Neural progenitor cell (in vitro differentiated cells): ENCODE measurements at regions not wholly inside any gene's neighbourhood (a gene's known extent, or its start where the extent isn't known, plus 50 kb on each side); places are given as distances from the start of the nearest gene placed in this dataset.

Source experiments
- DNase-seq: peaks from one replicate; pipeline ENCODE4 v3.0.0-alpha.2; 2016; ENCODE audit warnings: low spot score
- H2AFZ ChIP-seq: fragments of 200-600 bp; sonication (generic); replicated peaks from 2 replicates; pipeline ENCODE4 v1.6.1; 2016; ENCODE audit warnings: antibody characterized with exemption
- H3F3A ChIP-seq: fragments of 200-600 bp; sonication (generic); 2 replicates; pipeline ENCODE4 v1.6.1; 2016; ENCODE audit warnings: antibody characterized with exemption, low read depth
- H3K27ac ChIP-seq: fragments of 200-600 bp; sonication (generic); 2 replicates; pipeline ENCODE4 v1.5.1; 2016; ENCODE audit warnings: mild to moderate bottlenecking
- H3K27me3 ChIP-seq: fragments of 200-600 bp; sonication (generic); 2 replicates; pipeline ENCODE4 v1.6.1; 2016; ENCODE audit warnings: mild to moderate bottlenecking, moderate library complexity
- H3K36me3 ChIP-seq: fragments of 200-600 bp; sonication (generic); 2 replicates; pipeline ENCODE4 v1.5.1; 2016
- H3K4me1 ChIP-seq: fragments of 200-600 bp; sonication (generic); 2 replicates; pipeline ENCODE4 v1.6.1; 2016; ENCODE audit warnings: mixed run types
- H3K4me2 ChIP-seq: fragments of 200-600 bp; sonication (generic); 2 replicates; pipeline ENCODE4 v1.6.1; 2016
- H3K4me3 ChIP-seq: fragments of 200-600 bp; sonication (generic); 2 replicates; pipeline ENCODE4 v1.5.1; 2016
- H3K79me2 ChIP-seq: fragments of 200-600 bp; sonication (generic); 2 replicates; pipeline ENCODE4 v1.6.1; 2016; ENCODE audit warnings: low read depth
- H3K9ac ChIP-seq: fragments of 200-600 bp; sonication (generic); 2 replicates; pipeline ENCODE4 v1.6.1; 2016
- H3K9me3 ChIP-seq: fragments of 200-600 bp; sonication (generic); 2 replicates; pipeline ENCODE4 v1.5.1; 2016; ENCODE audit warnings: low read depth
- H4K20me1 ChIP-seq: fragments of 200-600 bp; sonication (generic); 2 replicates; pipeline ENCODE4 v1.6.1; 2016; ENCODE audit warnings: low read depth
- H3K27ac Mint-ChIP-seq: 3 replicates; pipeline ENCODE4 v1.8.0; 2021; ENCODE audit warnings: mixed read lengths
- H3K27me3 Mint-ChIP-seq: 2 replicates; pipeline ENCODE4 v1.8.0; 2022; ENCODE audit warnings: low read depth, mild to moderate bottlenecking, inconsistent platforms, moderate library complexity, mixed read lengths; ENCODE audit not compliant: insufficient read depth
- H3K36me3 Mint-ChIP-seq: 3 replicates; pipeline ENCODE4 v1.8.0; 2021; ENCODE audit warnings: mixed read lengths
- H3K4me1 Mint-ChIP-seq: 3 replicates; pipeline ENCODE4 v1.8.0; 2021; ENCODE audit warnings: mixed read lengths
- H3K4me3 Mint-ChIP-seq: 3 replicates; pipeline ENCODE4 v1.8.0; 2021; ENCODE audit warnings: mild to moderate bottlenecking, moderate library complexity, mixed read lengths
- H3K9me3 Mint-ChIP-seq: 3 replicates; pipeline ENCODE4 v1.8.0; 2020; ENCODE audit warnings: mixed read lengths
- CTCF ChIP-seq: fragments of 200-600 bp; sonication (generic); IDR thresholded peaks from 2 replicates; pipeline ENCODE4 v1.5.1; 2017; ENCODE audit warnings: antibody characterized with exemption, mild to moderate bottlenecking
- EZH2 ChIP-seq: fragments of 200-600 bp; sonication (generic); IDR thresholded peaks from 2 replicates; pipeline ENCODE4 v1.6.1; 2017; ENCODE audit warnings: antibody characterized with exemption, mild to moderate bottlenecking, moderate library complexity
- EZH2phosphoT487 ChIP-seq: fragments of 200-600 bp; sonication (generic); IDR thresholded peaks from 2 replicates; pipeline ENCODE4 v1.6.1; 2017; ENCODE audit warnings: antibody characterized with exemption

GRCh38 chr10:113485736-113486135, 67.1 kb upstream of the HABP2 start:
- Histone ChIP-seq H3K27me3 (peaks cover 7% of the 10 kb centered on the region), H3K9ac (no peak overlapping the region), H3F3A (no peaks in the 10 kb centered on the region), H3K79me2 (no peaks in the 10 kb centered on the region), H3K4me1 (no peaks in the 10 kb centered on the region), H3K36me3 (no peaks in the 10 kb centered on the region), H3K4me3 (no peak overlapping the region), H3K4me2 (no peak overlapping the region), H2AFZ (no peak overlapping the region), H3K9me3 (no peaks in the 10 kb centered on the region), H4K20me1 (no peaks in the 10 kb centered on the region), H3K27ac (no peak overlapping the region)
- Mint-ChIP-seq H3K9me3 (peaks cover 1% of the 10 kb centered on the region), H3K27ac (no peak overlapping the region), H3K27me3 (peaks cover 4% of the 10 kb centered on the region), H3K36me3 (no peaks in the 10 kb centered on the region), H3K4me3 (no peak overlapping the region), H3K4me1 (no peaks in the 10 kb centered on the region)
- TF ChIP-seq EZH2 (no peak), CTCF (no peak), EZH2phosphoT487 (no peak)
- no peak for DNase-seq

- H3K4me1 Mint-ChIP-seq = no peaks in the 10 kb centered on the region
- H3K27me3 Mint-ChIP-seq = peaks cover 4% of the 10 kb centered on the region
- DNase-seq = no peak
These were observed 66.3 kb upstream of the HABP2 start for GRCh38 chr10:113486531-113486930.

GRCh38 chr10:113487154-113487553, 65.7 kb upstream of the HABP2 start:
- TF ChIP-seq EZH2 (no peak), EZH2phosphoT487 (no peak), CTCF (no peak)
- H3K4me3 Mint-ChIP-seq = no peak overlapping the region
- no peaks in the 10 kb centered on the region for H3F3A ChIP-seq
- no peaks in the 10 kb centered on the region for H3K36me3 ChIP-seq
- H3K4me1 ChIP-seq = no peaks in the 10 kb centered on the region
- H3K4me2 ChIP-seq = no peak overlapping the region
- H3K27me3 ChIP-seq = peaks cover 13% of the 10 kb centered on the region
- H2AFZ ChIP-seq = no peak overlapping the region
- H3K27ac ChIP-seq = no peak overlapping the region
- no peak overlapping the region for H3K9ac ChIP-seq
- no peaks in the 10 kb centered on the region for H3K9me3 ChIP-seq
- peaks cover 4% of the 10 kb centered on the region for H3K27me3 Mint-ChIP-seq
- no peaks in the 10 kb centered on the region for H4K20me1 ChIP-seq
- no peaks in the 10 kb centered on the region for H3K79me2 ChIP-seq
- no peak for DNase-seq
- H3K27ac Mint-ChIP-seq = no peak overlapping the region
- no peaks in the 10 kb centered on the region for H3K36me3 Mint-ChIP-seq
- H3K9me3 Mint-ChIP-seq = no peaks in the 10 kb centered on the region
- no peak overlapping the region for H3K4me3 ChIP-seq
- no peaks in the 10 kb centered on the region for H3K4me1 Mint-ChIP-seq

More at GRCh38 chr10:113486531-113486930, 66.3 kb upstream of the HABP2 start:
- Mint-ChIP-seq H3K27ac (no peak overlapping the region), H3K36me3 (no peaks in the 10 kb centered on the region), H3K4me3 (no peak overlapping the region), H3K9me3 (no peaks in the 10 kb centered on the region)
- Histone ChIP-seq H3K27me3 (peaks cover 8% of the 10 kb centered on the region), H3K9me3 (no peaks in the 10 kb centered on the region), H3K4me3 (no peak overlapping the region), H4K20me1 (no peaks in the 10 kb centered on the region), H2AFZ (no peak overlapping the region), H3K36me3 (no peaks in the 10 kb centered on the region), H3F3A (no peaks in the 10 kb centered on the region), H3K79me2 (no peaks in the 10 kb centered on the region), H3K4me1 (no peaks in the 10 kb centered on the region), H3K4me2 (no peak overlapping the region), H3K27ac (no peak overlapping the region), H3K9ac (no peak overlapping the region)
- TF ChIP-seq EZH2phosphoT487 (no peak), EZH2 (no peak), CTCF (no peak)
